HG03095 (cell line): ENCODE measurements at regions not wholly inside any gene's neighbourhood (a gene's known extent, or its start where the extent isn't known, plus 50 kb on each side); places are given as distances from the start of the nearest gene placed in this dataset.
"Not testable (repeated sequence)": the region's sequence is repeated elsewhere in the genome, so short reads cannot be mapped to it uniquely, and the experiment has no call there.

Experiments used
- ATAC-seq: cut with Tn5 transposase; IDR thresholded peaks from one replicate; pipeline ENCODE4 v1.9.1; 2021; ENCODE audit warnings: moderate library complexity; ENCODE audit not compliant: unreplicated experiment

GRCh38 chr2:235433860-235434259 is 60.0 kb upstream of the AGAP1 start:
- ATAC-seq: no peak

- no peak for ATAC-seq
Measured at GRCh38 chr2:235439959-235440662, 53.7 kb upstream of the AGAP1 start.

GRCh38 chr2:235443580-235443979 is 50.3 kb upstream of the AGAP1 start:
- ATAC-seq: not testable (repeated sequence)
